ENCODE measurements at regions not wholly inside any gene's neighbourhood (a gene's known extent, or its start where the extent isn't known, plus 50 kb on each side); places are given as distances from the start of the nearest gene placed in this dataset.

DNA sequence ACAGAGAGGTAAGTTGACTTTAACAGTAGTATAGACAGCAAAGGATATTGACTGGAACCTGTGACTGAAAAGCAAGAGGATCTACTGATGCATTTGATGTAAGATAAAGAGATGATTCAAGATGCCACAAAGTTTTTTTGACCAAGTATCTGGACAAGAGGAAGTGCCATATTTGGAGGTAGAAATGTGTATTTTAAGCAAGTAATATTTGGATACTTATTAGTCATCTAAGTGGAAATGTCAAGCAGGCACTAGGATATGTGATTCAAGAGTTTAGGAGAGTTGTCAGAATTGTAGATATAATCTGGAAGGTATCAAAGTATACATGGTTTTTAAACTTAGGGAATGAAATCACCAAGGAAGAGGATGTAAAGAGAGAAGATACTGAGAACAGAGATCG lies 686.1 kb upstream of the CHD1 start:
- TF ChIP-seq POLR2A (IDR thresholded peaks at IDR 0.05; ENCODE audit: low read length) (no peak), GATA1 (IDR thresholded peaks at IDR 0.05; ENCODE audit: low read depth, low read length) (no peak)

Measured in erythroblast (primary cell).